Liver (tissue), 8 donors: ENCODE measurements at regions not wholly inside any gene's neighbourhood (a gene's known extent, or its start where the extent isn't known, plus 50 kb on each side); places are given as distances from the start of the nearest gene placed in this dataset.

Source experiments
- DNase-seq: peaks from one replicate; pipeline ENCODE4 v3.0.0-alpha.2; 2017; ENCODE audit warnings: low spot score
- H3K27ac ChIP-seq, 2 donors: one replicate each; pipeline ENCODE4 v1.7.0; 2013; ENCODE audit warnings: inconsistent platforms in 2 of 2, low read length in 2 of 2, control low read depth in 1 of 2, low read depth in 1 of 2, mild to moderate bottlenecking in 1 of 2
- H3K27me3 ChIP-seq, 4 donors: one replicate each; pipeline versions ENCODE4 v1.6.1 to v1.7.0; 2013; ENCODE audit warnings: low read length in 3 of 4, inconsistent platforms in 1 of 4, mild to moderate bottlenecking in 1 of 4, moderate library complexity in 1 of 4; ENCODE audit not compliant: control insufficient read depth in 4 of 4, insufficient read depth in 4 of 4
- H3K36me3 ChIP-seq, 4 donors: one replicate each; pipeline versions ENCODE4 v1.6.1 to v1.7.0; 2013; ENCODE audit warnings: low read length in 3 of 4, mild to moderate bottlenecking in 3 of 4, low read depth in 1 of 4, moderate library complexity in 1 of 4; ENCODE audit not compliant: control insufficient read depth in 4 of 4, insufficient read depth in 3 of 4
- H3K4me1 ChIP-seq, 4 donors: one replicate each; pipeline versions ENCODE4 v1.6.1 to v1.7.0; 2013; ENCODE audit warnings: low read length in 3 of 4, mild to moderate bottlenecking in 3 of 4, moderate library complexity in 1 of 4; ENCODE audit not compliant: control insufficient read depth in 4 of 4, insufficient read depth in 4 of 4
- H3K4me3 ChIP-seq, 3 donors: one replicate each; pipeline versions ENCODE4 v1.6.1 to v1.7.0; 2013; ENCODE audit warnings: low read length in 3 of 3, control low read depth in 1 of 3, low read depth in 1 of 3, mild to moderate bottlenecking in 1 of 3
- H3K9ac ChIP-seq, 2 donors: one replicate each; pipeline ENCODE4 v1.7.0; 2013; ENCODE audit warnings: low read length in 2 of 2, mild to moderate bottlenecking in 2 of 2, moderate library complexity in 2 of 2, control low read depth in 1 of 2, low read depth in 1 of 2
- H3K9me3 ChIP-seq, 4 donors: one replicate each; pipeline versions ENCODE4 v1.6.1 to v1.7.0; 2013; ENCODE audit warnings: low read length in 3 of 4; ENCODE audit not compliant: control insufficient read depth in 4 of 4
- EGR1 ChIP-seq, 2 donors: IDR thresholded peaks; 2 replicates each; pipeline ENCODE4 v1.6.1; 2016 to 2018; ENCODE audit warnings: antibody characterized with exemption in 2 of 2, low read depth in 2 of 2
- FOXA1 ChIP-seq: IDR thresholded peaks from 2 replicates; pipeline ENCODE4 v1.6.1; 2016; ENCODE audit warnings: antibody characterized with exemption
- FOXA2 ChIP-seq: IDR thresholded peaks from 2 replicates; pipeline ENCODE4 v1.6.1; 2016; ENCODE audit warnings: antibody characterized with exemption
- GABPA ChIP-seq, 2 donors: IDR thresholded peaks in 1 of 2; conservative IDR thresholded peaks in 1 of 2; 2 replicates each; pipeline ENCODE4 v1.6.1; 2016; ENCODE audit warnings: antibody characterized with exemption in 2 of 2, mild to moderate bottlenecking in 1 of 2, moderate library complexity in 1 of 2
- HNF4A ChIP-seq, 2 donors: conservative IDR thresholded peaks; 2 replicates each; pipeline ENCODE4 v1.6.1; 2016; ENCODE audit warnings: antibody characterized with exemption in 2 of 2, mild to moderate bottlenecking in 2 of 2
- HNF4G ChIP-seq: IDR thresholded peaks from 2 replicates; pipeline ENCODE4 v1.6.1; 2016; ENCODE audit warnings: antibody characterized with exemption
- JUND ChIP-seq, 2 donors: IDR thresholded peaks; 2 replicates each; pipeline ENCODE4 v1.6.1; 2016; ENCODE audit warnings: antibody characterized with exemption in 2 of 2
- NR2F2 ChIP-seq: IDR thresholded peaks from 2 replicates; pipeline ENCODE4 v1.6.1; 2016; ENCODE audit warnings: antibody characterized with exemption
- RAD21 ChIP-seq, 2 donors: IDR thresholded peaks; 2 replicates each; pipeline ENCODE4 v1.6.1; 2016; ENCODE audit warnings: antibody characterized with exemption in 2 of 2, mild to moderate bottlenecking in 2 of 2
- RXRA ChIP-seq, 2 donors: IDR thresholded peaks; 2 replicates each; pipeline ENCODE4 v1.6.1; 2017 to 2018; ENCODE audit warnings: antibody characterized with exemption in 2 of 2, mild to moderate bottlenecking in 1 of 2
- SP1 ChIP-seq: IDR thresholded peaks from 2 replicates; pipeline ENCODE4 v1.6.1; 2018; ENCODE audit warnings: antibody characterized with exemption, mild to moderate bottlenecking
- TAF1 ChIP-seq: conservative IDR thresholded peaks from 2 replicates; pipeline ENCODE4 v1.6.1; 2016; ENCODE audit warnings: antibody characterized with exemption, mild to moderate bottlenecking
- YY1 ChIP-seq: IDR thresholded peaks from 2 replicates; pipeline ENCODE4 v1.6.1; 2016; ENCODE audit warnings: antibody characterized with exemption, mild to moderate bottlenecking
- WGBS: extraction: QIAGEN DNeasy Blood & Tissue Kit; methylation state at CpG from one replicate; pipeline ENCODE4 v1.1.7; 2013; 5-methylcytosine and 5-hydroxymethylcytosine counted together
- TF ChIP-seq, protein P1 (sequence below): fragments of 150-350 bp; IDR thresholded peaks from 2 replicates; pipeline ENCODE4 v1.5.1; 2017; ENCODE audit warnings: improper control_type of control experiment, low read depth, low read length; ENCODE audit not compliant: missing input control
- TF ChIP-seq, protein P2 (sequence below): IDR thresholded peaks from 2 replicates; pipeline ENCODE4 v1.6.1; 2016; ENCODE audit warnings: antibody characterized with exemption
- TF ChIP-seq, protein P3 (sequence below): IDR thresholded peaks from 2 replicates; pipeline ENCODE4 v1.6.1; 2016; ENCODE audit warnings: antibody characterized with exemption
- TF ChIP-seq, protein P4 (sequence below): IDR thresholded peaks from 2 replicates; pipeline ENCODE4 v1.6.1; 2016; ENCODE audit warnings: antibody characterized with exemption, mild to moderate bottlenecking
- TF ChIP-seq, protein P5 (sequence below): IDR thresholded peaks from 2 replicates; pipeline ENCODE4 v1.6.1; 2016; ENCODE audit warnings: antibody characterized with exemption
- donor health status: healthy.
- donor health status: healthy.
- donor health status: healthy.
- donor health status: healthy.
- donor health status: healthy.

DNA sequence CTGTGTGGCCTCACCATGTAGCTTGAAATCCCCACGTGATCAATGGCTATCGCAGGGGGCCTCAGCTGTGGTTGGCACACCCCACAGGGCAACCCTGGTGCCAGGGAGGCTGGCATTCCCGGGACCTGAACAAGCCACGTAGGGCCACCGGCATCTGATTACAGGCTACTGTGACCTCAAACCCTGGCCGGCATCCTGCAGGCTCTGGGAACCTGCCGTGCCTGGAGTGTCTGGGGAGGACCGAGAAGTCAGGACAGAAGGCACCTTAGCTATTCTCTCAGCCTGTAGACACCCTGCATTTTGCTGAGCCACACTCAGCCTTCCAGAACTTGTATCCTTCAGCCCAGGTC lies 213.0 kb downstream of the GLI2 start:
- Histone ChIP-seq H3K9ac (no peak overlapping the region), H3K9me3 (no peaks in the 10 kb centered on the region), H3K27ac (no peak overlapping the region), H3K4me3 (no peak overlapping the region), H3K4me1 (no peaks in the 10 kb centered on the region), H3K36me3 (no peaks in the 10 kb centered on the region), H3K27me3 (no peaks in the 10 kb centered on the region)
- DNase-seq: no peak
- 80% methylated on average over 8 of the region's 8 CpGs for WGBS
- no peak for TF ChIP-seq HNF4A (conservative IDR thresholded peaks at IDR 0.05)
- TF ChIP-seq, protein P1, sequence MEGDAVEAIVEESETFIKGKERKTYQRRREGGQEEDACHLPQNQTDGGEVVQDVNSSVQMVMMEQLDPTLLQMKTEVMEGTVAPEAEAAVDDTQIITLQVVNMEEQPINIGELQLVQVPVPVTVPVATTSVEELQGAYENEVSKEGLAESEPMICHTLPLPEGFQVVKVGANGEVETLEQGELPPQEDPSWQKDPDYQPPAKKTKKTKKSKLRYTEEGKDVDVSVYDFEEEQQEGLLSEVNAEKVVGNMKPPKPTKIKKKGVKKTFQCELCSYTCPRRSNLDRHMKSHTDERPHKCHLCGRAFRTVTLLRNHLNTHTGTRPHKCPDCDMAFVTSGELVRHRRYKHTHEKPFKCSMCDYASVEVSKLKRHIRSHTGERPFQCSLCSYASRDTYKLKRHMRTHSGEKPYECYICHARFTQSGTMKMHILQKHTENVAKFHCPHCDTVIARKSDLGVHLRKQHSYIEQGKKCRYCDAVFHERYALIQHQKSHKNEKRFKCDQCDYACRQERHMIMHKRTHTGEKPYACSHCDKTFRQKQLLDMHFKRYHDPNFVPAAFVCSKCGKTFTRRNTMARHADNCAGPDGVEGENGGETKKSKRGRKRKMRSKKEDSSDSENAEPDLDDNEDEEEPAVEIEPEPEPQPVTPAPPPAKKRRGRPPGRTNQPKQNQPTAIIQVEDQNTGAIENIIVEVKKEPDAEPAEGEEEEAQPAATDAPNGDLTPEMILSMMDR: no peak
- TF ChIP-seq, protein P2, sequence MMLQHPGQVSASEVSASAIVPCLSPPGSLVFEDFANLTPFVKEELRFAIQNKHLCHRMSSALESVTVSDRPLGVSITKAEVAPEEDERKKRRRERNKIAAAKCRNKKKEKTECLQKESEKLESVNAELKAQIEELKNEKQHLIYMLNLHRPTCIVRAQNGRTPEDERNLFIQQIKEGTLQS: no peak
- TF ChIP-seq EGR1 (IDR thresholded peaks at IDR 0.05; ENCODE audit: low read depth in 2 of 2): no peak
- TF ChIP-seq, protein P3, sequence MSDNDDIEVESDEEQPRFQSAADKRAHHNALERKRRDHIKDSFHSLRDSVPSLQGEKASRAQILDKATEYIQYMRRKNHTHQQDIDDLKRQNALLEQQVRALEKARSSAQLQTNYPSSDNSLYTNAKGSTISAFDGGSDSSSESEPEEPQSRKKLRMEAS: no peak
- no peak for TF ChIP-seq GABPA (IDR thresholded peaks at IDR 0.05 in 1 of 2, conservative IDR thresholded peaks at IDR 0.05 in 1 of 2)
- TF ChIP-seq FOXA2: no peak
- no peak for TF ChIP-seq JUND (IDR thresholded peaks at IDR 0.05)
- no peak for TF ChIP-seq NR2F2
- TF ChIP-seq HNF4G: no peak
- no peak for TF ChIP-seq SP1
- no peak for TF ChIP-seq TAF1
- TF ChIP-seq, protein P4, sequence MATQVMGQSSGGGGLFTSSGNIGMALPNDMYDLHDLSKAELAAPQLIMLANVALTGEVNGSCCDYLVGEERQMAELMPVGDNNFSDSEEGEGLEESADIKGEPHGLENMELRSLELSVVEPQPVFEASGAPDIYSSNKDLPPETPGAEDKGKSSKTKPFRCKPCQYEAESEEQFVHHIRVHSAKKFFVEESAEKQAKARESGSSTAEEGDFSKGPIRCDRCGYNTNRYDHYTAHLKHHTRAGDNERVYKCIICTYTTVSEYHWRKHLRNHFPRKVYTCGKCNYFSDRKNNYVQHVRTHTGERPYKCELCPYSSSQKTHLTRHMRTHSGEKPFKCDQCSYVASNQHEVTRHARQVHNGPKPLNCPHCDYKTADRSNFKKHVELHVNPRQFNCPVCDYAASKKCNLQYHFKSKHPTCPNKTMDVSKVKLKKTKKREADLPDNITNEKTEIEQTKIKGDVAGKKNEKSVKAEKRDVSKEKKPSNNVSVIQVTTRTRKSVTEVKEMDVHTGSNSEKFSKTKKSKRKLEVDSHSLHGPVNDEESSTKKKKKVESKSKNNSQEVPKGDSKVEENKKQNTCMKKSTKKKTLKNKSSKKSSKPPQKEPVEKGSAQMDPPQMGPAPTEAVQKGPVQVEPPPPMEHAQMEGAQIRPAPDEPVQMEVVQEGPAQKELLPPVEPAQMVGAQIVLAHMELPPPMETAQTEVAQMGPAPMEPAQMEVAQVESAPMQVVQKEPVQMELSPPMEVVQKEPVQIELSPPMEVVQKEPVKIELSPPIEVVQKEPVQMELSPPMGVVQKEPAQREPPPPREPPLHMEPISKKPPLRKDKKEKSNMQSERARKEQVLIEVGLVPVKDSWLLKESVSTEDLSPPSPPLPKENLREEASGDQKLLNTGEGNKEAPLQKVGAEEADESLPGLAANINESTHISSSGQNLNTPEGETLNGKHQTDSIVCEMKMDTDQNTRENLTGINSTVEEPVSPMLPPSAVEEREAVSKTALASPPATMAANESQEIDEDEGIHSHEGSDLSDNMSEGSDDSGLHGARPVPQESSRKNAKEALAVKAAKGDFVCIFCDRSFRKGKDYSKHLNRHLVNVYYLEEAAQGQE: no peak
- TF ChIP-seq RXRA (IDR thresholded peaks at IDR 0.05): no peak
- no peak for TF ChIP-seq RAD21 (IDR thresholded peaks at IDR 0.05)
- no peak for TF ChIP-seq FOXA1
- TF ChIP-seq, protein P5, sequence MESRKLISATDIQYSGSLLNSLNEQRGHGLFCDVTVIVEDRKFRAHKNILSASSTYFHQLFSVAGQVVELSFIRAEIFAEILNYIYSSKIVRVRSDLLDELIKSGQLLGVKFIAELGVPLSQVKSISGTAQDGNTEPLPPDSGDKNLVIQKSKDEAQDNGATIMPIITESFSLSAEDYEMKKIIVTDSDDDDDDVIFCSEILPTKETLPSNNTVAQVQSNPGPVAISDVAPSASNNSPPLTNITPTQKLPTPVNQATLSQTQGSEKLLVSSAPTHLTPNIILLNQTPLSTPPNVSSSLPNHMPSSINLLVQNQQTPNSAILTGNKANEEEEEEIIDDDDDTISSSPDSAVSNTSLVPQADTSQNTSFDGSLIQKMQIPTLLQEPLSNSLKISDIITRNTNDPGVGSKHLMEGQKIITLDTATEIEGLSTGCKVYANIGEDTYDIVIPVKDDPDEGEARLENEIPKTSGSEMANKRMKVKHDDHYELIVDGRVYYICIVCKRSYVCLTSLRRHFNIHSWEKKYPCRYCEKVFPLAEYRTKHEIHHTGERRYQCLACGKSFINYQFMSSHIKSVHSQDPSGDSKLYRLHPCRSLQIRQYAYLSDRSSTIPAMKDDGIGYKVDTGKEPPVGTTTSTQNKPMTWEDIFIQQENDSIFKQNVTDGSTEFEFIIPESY: no peak
- no peak for TF ChIP-seq YY1
